NCI-H2227 (cell line): ENCODE measurements at regions not wholly inside any gene's neighbourhood (a gene's known extent, or its start where the extent isn't known, plus 50 kb on each side); places are given as distances from the start of the nearest gene placed in this dataset.
"Not testable (repeated sequence)": the region's sequence is repeated elsewhere in the genome, so short reads cannot be mapped to it uniquely, and the experiment has no call there.

Experiments
- DNase-seq: peaks from one replicate; lab custom pipeline; 2025; ENCODE audit not compliant: unreplicated experiment; lab: John Stamatoyannopoulos, UW

- DNase-seq, result no peak
These were observed 63.4 kb upstream of the PITX1 start for GRCh38 chr5:135097390-135097789.

GRCh38 chr5:135095871-135096270 lies 61.8 kb upstream of the PITX1 start:
- no peak for DNase-seq

- DNase-seq, result no peak
These were observed 61.2 kb upstream of the PITX1 start for GRCh38 chr5:135095052-135095715.

- no peak for DNase-seq
These were observed 60.5 kb upstream of the PITX1 start for GRCh38 chr5:135094339-135095051.

- DNase-seq, result not testable (repeated sequence)
These were observed 59.5 kb upstream of the PITX1 start for GRCh38 chr5:135093483-135093882.

GRCh38 chr5:135092476-135092875 lies 58.4 kb upstream of the PITX1 start:
- DNase-seq, result no peak

GRCh38 chr5:135091286-135091685 lies 57.3 kb upstream of the PITX1 start:
- DNase-seq, result no peak

GRCh38 chr5:135089912-135090311 lies 55.9 kb upstream of the PITX1 start:
- DNase-seq, result no peak

GRCh38 chr5:135088911-135089310 lies 54.9 kb upstream of the PITX1 start:
- no peak for DNase-seq

- DNase-seq, result no peak
These were observed 53.9 kb upstream of the PITX1 start for GRCh38 chr5:135087950-135088349.

GRCh38 chr5:135085936-135086725 lies 52.1 kb upstream of the PITX1 start:
- no peak for DNase-seq

- no peak for DNase-seq
These were observed 51.3 kb upstream of the PITX1 start for GRCh38 chr5:135085133-135085935.
